H7 (cell line): ENCODE measurements at regions not wholly inside any gene's neighbourhood (a gene's known extent, or its start where the extent isn't known, plus 50 kb on each side); places are given as distances from the start of the nearest gene placed in this dataset.

Experiments
- DNase-seq: peaks from one replicate; pipeline ENCODE4 v3.0.0; 2012
- H3K27me3 ChIP-seq: 2 replicates; pipeline ENCODE4 v1.6.0; 2011; ENCODE audit warnings: mild to moderate bottlenecking, low read length; ENCODE audit not compliant: control insufficient read depth, insufficient read depth
- H3K36me3 ChIP-seq: replicated peaks from 2 replicates; pipeline ENCODE4 v1.5.1; 2011; ENCODE audit warnings: low read length; ENCODE audit not compliant: control insufficient read depth, insufficient read depth
- H3K4me3 ChIP-seq: 2 replicates; pipeline ENCODE4 v1.5.1; 2011; ENCODE audit warnings: low read depth, mild to moderate bottlenecking, control low read depth, low read length, moderate library complexity; ENCODE audit not compliant: insufficient read depth

DNA sequence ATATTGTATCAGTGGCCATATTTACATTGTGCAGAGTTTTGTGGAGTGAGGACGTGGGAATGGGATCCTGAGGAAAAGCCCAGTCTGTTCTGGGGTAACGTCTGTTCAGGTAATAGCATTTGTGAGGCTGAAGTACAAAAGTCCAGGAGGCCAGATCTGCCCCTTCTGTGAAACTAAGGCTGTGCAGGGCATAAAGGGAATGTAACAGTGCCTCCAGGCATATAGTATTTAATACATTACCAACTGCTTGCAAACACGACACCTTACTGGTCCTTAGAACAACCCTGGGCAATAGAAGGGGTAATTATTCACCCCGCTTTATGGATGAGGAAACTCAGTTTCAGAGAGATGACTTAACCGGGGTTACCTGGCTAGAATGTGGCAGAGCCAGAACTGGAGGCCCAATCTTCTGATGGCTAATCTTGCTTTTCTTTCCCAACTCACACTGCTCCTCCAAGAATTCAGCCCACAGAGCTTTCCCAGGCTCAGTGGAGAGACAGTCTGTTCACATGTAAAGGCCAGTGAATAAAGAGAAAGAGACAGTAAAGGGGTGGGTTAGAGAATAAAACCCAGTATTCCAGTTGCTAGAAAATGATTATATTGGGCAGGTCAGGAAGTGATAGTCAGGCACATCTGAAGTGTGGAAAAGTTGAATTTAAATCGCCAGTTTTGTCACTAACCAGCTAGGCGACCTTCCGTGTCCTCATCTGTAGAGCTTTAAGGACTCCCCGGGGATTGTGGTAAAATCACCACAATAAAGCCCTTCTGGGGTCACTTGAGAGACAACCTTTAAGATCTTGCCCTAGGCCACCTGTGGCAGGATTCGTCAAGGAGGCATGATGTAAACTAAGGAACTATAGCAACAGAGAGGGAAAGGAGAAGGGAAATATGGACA is 280.7 kb upstream of the CITED2 start:
- H3K27me3 ChIP-seq, result no peaks in the 10 kb centered on the region
- no peak overlapping the region for H3K4me3 ChIP-seq
- H3K36me3 ChIP-seq, result no peaks in the 10 kb centered on the region
- peak; percentile 37 for DNase-seq

DNA sequence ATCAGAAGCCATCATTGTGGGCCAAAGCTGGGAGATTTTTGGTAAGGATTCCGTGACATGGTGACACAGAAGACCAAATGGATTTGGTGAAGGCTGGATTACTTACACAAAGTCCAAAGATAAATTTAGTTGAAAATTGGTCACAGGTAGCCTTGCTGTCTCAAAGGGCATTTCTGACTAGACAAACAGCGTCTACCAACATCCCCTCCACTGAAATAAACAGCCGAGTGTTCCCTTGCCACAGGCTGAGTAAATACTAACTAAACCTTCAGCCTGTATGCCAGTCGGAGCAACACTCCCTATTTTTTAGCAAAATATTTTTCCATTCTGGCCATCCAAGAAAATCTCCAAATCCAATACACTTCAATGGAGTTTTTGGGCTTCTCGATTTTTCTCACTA is 279.9 kb upstream of the CITED2 start:
- no peaks in the 10 kb centered on the region for H3K27me3 ChIP-seq
- DNase-seq, result no peak
- H3K36me3 ChIP-seq, result no peaks in the 10 kb centered on the region
- H3K4me3 ChIP-seq, result no peak overlapping the region

DNA sequence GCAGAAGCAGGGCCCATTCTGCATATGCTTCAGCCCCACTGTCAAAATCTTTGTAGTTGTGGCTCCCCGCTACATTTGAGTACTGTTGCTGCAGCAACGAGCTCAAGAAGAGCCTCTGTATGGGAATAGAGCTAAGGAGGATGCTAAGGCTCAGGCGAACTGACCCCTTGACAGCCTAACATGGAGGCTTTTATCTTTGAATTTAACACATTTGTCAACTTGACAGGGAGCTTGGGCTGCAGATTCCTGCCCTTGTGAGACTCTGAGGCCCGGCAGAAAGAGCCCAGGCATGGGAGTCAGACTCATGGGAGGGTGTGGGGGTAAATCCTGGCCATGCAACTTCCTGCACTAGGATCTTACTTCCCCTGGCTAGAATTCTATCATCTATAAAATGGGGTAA is 278.7 kb upstream of the CITED2 start:
- Histone ChIP-seq H3K27me3 (no peaks in the 10 kb centered on the region), H3K36me3 (no peaks in the 10 kb centered on the region), H3K4me3 (no peak overlapping the region)
- no peak for DNase-seq

DNA sequence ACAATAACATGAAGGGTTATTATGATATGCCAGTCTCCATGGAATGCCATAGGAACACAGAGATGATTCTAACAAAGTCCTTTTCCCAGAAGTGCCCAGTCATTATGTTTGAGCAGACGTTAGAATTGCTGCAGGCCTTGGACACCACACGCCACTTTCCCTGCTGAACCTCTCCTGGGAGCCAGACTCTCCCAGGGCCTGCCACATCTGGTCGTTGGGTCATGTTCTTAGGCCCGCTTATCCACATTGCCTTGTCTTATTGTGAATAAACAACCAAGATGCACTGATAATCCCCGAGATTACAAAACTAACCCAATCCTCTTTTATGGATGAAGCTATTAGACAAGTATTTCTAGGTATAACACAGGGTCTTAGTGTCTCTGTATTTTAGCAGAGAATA is 276.5 kb upstream of the CITED2 start:
- DNase-seq, result no peak
- Histone ChIP-seq H3K27me3 (no peaks in the 10 kb centered on the region), H3K4me3 (no peak overlapping the region), H3K36me3 (no peaks in the 10 kb centered on the region)

DNA sequence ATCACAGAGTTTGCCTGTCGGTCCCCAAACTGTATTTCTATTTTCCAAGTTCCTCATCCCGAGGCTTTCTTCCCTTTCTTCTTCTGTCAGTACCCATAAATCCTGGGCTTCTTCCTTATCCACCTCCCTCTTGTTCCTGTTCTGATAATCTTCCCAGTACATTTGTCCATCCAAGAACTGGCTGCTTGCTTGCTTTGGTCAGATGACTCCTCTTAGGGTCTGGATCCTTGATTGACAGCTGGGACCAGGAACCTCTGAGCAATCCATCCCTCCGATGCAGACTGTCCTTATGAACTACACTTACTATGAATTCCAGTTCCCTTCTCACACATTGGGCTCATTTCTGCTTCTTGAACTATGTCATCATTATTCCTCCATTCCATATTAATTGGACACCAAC is 275.3 kb upstream of the CITED2 start:
- Histone ChIP-seq H3K27me3 (no peaks in the 10 kb centered on the region), H3K36me3 (no peaks in the 10 kb centered on the region), H3K4me3 (no peak overlapping the region)
- DNase-seq, result no peak

DNA sequence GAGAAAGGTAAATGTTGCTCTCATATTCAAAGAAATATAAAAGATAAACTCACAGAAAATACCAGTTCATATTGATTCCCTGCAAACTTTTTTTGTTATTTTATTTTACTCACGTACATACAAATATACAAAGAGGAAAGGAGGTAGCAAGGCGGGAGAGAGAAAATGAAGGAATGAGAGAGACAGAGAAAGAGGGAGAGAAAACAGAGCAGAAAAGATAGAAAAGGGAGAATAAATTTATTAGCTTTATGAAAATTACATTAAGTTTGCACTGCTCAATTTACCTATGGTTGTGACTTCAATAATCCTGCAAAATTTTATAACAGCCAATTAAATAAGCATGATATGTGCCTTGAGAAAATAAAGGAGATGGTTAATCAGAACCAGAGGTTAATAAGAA is 274.7 kb upstream of the CITED2 start:
- H3K4me3 ChIP-seq, result no peak overlapping the region
- no peaks in the 10 kb centered on the region for H3K36me3 ChIP-seq
- H3K27me3 ChIP-seq, result no peaks in the 10 kb centered on the region
- DNase-seq, result no peak

DNA sequence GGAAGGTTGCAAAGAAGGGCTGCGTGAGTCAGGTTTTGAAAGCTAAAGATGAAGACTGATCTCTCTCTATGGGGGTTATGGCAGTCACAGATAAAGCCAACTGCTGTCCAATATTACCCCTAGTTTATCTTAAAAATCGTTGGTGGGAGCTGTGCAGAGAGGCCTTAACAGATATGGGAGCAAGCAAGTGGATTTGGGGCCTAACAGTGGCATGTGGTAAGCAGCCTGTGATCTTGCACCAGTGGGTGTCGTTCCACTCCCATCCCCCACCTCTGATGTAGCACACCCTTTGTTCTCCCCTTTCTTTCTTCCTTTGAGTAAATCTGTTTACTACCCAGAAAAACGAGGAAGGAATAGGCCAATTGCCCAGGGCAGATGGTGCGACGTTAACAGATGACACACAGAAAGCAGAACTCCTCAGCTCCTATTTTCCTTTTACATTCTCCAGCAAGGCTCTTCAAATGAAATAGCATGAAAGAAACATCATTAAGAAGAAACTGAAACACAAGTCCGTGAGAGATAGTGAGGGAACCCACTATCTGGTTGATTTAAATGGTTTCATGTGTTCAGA is 274.1 kb upstream of the CITED2 start:
- Histone ChIP-seq H3K27me3 (no peaks in the 10 kb centered on the region), H3K36me3 (no peaks in the 10 kb centered on the region), H3K4me3 (no peak overlapping the region)
- DNase-seq, result no peak

DNA sequence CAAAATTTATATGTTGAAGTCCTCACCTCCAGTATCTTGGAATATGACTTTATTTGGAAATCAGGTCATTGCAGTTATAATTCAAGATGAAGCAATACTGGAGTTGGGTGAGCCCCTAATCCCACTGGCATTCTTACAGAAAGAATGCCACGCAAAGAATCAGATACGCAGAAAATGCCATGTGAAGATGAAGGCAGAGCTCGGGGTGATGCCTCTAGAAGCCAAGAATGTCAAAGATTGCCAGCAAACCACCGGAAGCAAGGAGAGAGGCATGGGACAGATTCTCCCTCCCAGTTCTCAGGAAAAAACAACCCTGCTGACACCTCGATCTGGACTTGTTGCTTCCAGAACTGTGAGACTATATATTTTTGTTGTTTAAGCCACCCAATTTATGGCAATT is 273.4 kb upstream of the CITED2 start:
- no peak for DNase-seq
- no peak overlapping the region for H3K4me3 ChIP-seq
- H3K27me3 ChIP-seq, result no peaks in the 10 kb centered on the region
- H3K36me3 ChIP-seq, result no peaks in the 10 kb centered on the region

DNA sequence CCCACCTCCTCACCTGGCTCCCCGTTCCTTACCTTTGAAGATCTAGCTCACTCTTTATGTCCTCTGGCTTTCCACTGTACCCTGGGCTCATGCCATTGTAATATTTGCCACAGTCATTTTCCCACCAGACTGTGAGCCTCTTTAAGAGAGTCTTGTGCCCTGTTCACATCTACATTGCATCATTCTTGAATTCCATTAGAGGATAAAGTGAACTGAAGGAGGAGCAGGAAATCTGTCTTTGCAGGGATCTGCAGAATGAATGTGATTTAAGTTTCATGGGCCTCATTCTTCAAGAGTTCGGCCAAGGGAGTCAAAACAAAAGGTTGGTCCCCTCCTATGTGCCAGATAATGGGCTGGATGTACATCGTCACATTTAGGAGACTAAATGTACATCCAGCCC is 272.6 kb upstream of the CITED2 start:
- Histone ChIP-seq H3K36me3 (no peaks in the 10 kb centered on the region), H3K4me3 (no peak overlapping the region), H3K27me3 (no peaks in the 10 kb centered on the region)
- no peak for DNase-seq

DNA sequence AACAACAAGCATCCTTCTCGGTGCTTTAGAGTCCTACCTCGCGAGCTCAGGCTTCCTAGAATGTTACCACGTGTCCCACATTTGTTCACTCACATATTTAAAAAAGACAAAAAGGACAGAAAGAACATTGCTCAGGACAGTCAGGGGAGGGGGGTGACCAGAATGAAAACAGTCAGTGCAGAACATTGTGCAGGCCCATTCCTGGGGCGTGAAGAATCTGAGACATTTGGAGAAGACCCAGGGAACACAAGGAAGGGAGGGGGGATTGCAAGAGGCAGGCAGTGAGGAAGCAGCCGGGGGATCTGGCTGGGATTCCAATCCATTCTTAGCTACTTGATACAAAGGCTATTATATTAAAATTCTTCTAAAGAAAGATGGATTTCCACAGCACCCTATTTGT is 270.4 kb upstream of the CITED2 start:
- DNase-seq, result no peak
- no peaks in the 10 kb centered on the region for H3K36me3 ChIP-seq
- H3K4me3 ChIP-seq, result no peak overlapping the region
- H3K27me3 ChIP-seq, result no peaks in the 10 kb centered on the region

DNA sequence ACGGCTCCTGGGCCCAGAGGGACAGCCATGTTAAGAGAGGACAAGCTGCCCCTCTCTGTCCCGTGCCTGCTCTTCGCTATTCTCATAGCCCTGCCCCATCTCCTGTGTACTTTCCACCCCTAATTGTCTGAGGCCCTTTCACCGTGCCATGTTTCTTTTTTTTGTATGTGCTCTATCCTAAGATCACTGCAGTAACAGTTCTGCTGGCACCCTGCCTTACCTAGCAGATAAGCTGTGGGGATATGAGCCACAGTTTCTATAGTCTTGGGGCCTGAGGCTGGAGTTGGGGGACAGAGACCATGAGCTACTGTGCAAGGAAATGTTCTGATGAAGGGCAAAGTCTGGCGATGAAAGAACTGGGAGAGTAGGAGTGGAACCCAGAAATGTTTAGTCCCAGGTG is 269.5 kb upstream of the CITED2 start:
- no peak for DNase-seq
- no peaks in the 10 kb centered on the region for H3K27me3 ChIP-seq
- H3K36me3 ChIP-seq, result no peaks in the 10 kb centered on the region
- no peak overlapping the region for H3K4me3 ChIP-seq

DNA sequence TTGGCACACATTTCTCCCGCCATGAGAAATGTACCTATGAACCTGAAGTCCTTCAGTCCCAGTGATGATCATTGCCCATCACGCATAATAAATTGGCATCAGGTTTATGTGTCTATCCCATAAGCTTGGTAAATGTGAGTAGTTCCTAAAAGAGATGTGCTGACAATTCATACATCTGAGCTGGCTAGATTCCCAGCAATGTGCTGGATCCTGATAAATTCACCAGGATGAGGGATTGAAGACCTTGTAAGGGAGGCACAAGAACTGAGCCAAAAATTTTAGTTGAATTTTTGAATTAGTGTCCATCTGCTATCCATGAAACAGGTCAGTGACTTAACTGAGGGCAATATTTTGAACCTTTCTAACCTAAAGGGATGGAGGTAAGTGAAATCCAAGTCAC is 267.9 kb upstream of the CITED2 start:
- no peak overlapping the region for H3K4me3 ChIP-seq
- no peak for DNase-seq

DNA sequence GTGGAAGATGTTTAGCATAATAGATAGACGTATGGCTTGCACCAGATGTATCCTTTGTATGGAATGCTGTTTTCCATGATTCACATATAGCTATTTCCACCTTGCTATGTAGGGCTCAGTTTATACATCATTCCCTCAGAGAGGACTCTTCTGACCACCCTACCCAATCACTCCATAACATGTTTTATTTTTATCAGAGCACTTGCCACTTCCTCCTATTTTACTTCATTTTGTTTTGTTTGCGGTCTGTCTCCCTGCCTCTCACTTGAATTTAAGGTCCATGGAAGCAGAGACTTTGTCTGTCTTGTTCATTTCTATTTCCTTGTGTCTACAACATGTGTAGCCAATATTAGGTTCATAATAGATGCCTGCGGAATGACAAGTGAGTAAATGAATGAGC is 266.9 kb upstream of the CITED2 start:
- Histone ChIP-seq H3K4me3 (no peak overlapping the region), H3K36me3 (no peaks in the 10 kb centered on the region), H3K27me3 (no peaks in the 10 kb centered on the region)
- no peak for DNase-seq

More for the DNA sequence above, 267.9 kb upstream of the CITED2 start:
- Histone ChIP-seq H3K27me3 (no peaks in the 10 kb centered on the region), H3K36me3 (no peaks in the 10 kb centered on the region)

DNA sequence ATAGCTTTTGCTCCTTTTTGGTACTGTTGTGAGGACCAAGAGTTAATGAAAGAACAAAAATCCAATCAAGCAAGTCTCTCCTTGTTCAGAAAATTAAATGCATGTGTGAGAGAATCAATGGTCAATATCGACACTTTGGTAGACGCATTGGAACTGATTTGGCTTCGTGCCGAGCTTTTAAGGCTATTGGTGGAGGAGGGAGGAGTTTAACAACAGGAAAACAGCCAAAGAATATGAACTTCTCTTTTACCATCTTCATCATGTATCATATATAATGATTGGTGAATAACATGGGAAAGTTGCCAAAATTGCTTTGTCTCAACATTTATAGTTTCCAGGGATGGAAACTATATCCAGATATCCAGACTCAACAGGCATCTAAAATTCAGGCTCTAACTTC is 266.5 kb upstream of the CITED2 start:
- Histone ChIP-seq H3K27me3 (no peaks in the 10 kb centered on the region), H3K36me3 (no peaks in the 10 kb centered on the region), H3K4me3 (no peak overlapping the region)
- no peak for DNase-seq

DNA sequence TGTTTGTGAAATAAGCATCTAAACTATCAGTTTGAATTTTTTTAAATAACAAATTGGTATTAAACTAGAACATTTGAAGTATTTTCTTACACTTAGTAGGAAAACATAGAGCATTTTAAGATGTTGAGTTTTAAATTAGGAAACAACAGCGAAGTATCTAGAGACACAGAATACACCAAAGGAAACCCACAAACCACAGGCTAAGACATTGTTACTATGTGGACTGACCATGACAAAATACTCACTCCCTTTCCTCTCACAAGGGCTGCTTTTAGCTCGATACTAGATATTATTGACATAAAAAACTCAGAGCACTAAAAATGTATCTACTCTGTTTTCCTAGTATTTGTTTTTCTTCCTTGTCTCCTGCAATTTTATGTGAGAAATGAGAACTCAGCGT is 266.0 kb upstream of the CITED2 start:
- Histone ChIP-seq H3K36me3 (no peaks in the 10 kb centered on the region), H3K4me3 (no peak overlapping the region), H3K27me3 (no peaks in the 10 kb centered on the region)
- DNase-seq, result no peak
